ENCODE measurements at regions not wholly inside any gene's neighbourhood (a gene's known extent, or its start where the extent isn't known, plus 50 kb on each side); places are given as distances from the start of the nearest gene placed in this dataset.

GRCh38 chr2:151153601-151154000 is 108.1 kb downstream of the RBM43 start:
- no peak for DNase-seq

GRCh38 chr2:151150331-151151320 is 111.0 kb downstream of the RBM43 start:
- no peak for DNase-seq

- no peak for DNase-seq
These were observed 123.2 kb downstream of the RBM43 start for GRCh38 chr2:151138507-151138906.

- DNase-seq, result no peak
These were observed 124.1 kb downstream of the RBM43 start for GRCh38 chr2:151137526-151137925.

- DNase-seq, result no peak
These were observed 141.7 kb downstream of the RBM43 start for GRCh38 chr2:151120011-151120410.

GRCh38 chr2:151119374-151119773 is 142.3 kb downstream of the RBM43 start:
- DNase-seq, result no peak

GRCh38 chr2:151118269-151118668 is 143.4 kb downstream of the RBM43 start:
- DNase-seq, result no peak

GRCh38 chr2:151114874-151115273 is 146.8 kb downstream of the RBM43 start:
- DNase-seq, result no peak

- DNase-seq, result no peak
These were observed 148.3 kb downstream of the RBM43 start for GRCh38 chr2:151113318-151113717.

- no peak for DNase-seq
These were observed 149.9 kb downstream of the RBM43 start for GRCh38 chr2:151111599-151112278.

GRCh38 chr2:151106805-151107506 is 154.7 kb downstream of the RBM43 start:
- no peak for DNase-seq

- DNase-seq, result no peak
These were observed 158.1 kb downstream of the RBM43 start for GRCh38 chr2:151103551-151103950.

- no peak for DNase-seq
These were observed 159.4 kb downstream of the RBM43 start for GRCh38 chr2:151102226-151102625.

- DNase-seq, result no peak
These were observed 162.8 kb downstream of the RBM43 start for GRCh38 chr2:151098841-151099240.

- no peak for DNase-seq
These were observed 163.8 kb downstream of the RBM43 start for GRCh38 chr2:151097895-151098294.

- DNase-seq, result no peak
These were observed 164.5 kb downstream of the RBM43 start for GRCh38 chr2:151097128-151097527.

- DNase-seq, result no peak
These were observed 165.4 kb downstream of the RBM43 start for GRCh38 chr2:151096235-151096634.

GRCh38 chr2:151095463-151095862 is 166.2 kb downstream of the RBM43 start:
- DNase-seq, result no peak

- no peak for DNase-seq
These were observed 170.1 kb downstream of the RBM43 start for GRCh38 chr2:151091583-151091982.

GRCh38 chr2:151087377-151087776 is 174.3 kb downstream of the RBM43 start:
- DNase-seq, result no peak

GRCh38 chr2:151085181-151085611 is 176.5 kb downstream of the RBM43 start:
- no peak for DNase-seq

- DNase-seq, result no peak
These were observed 177.5 kb downstream of the RBM43 start for GRCh38 chr2:151083856-151084795.

All from NCI-H510A (cell line).